Endodermal cell (in vitro differentiated cells): ENCODE measurements at regions not wholly inside any gene's neighbourhood (a gene's known extent, or its start where the extent isn't known, plus 50 kb on each side); places are given as distances from the start of the nearest gene placed in this dataset.

Experiments
- DNase-seq: peaks from one replicate; pipeline ENCODE4 v3.0.0-alpha.2; 2017
- H3K27ac ChIP-seq: 2 replicates; pipeline ENCODE4 v1.5.1; 2013; ENCODE audit warnings: mild to moderate bottlenecking, low read depth, low read length, moderate library complexity
- H3K27me3 ChIP-seq: 2 replicates; pipeline ENCODE4 v1.6.1; 2013; ENCODE audit warnings: mild to moderate bottlenecking, low read length, moderate library complexity; ENCODE audit not compliant: insufficient read depth, control insufficient read depth, poor library complexity, severe bottlenecking
- H3K36me3 ChIP-seq: 2 replicates; pipeline ENCODE4 v1.7.0; 2013; ENCODE audit warnings: mild to moderate bottlenecking, low read length, moderate library complexity; ENCODE audit not compliant: control insufficient read depth, insufficient read depth
- H3K4me1 ChIP-seq: one replicate; pipeline ENCODE4 v1.7.0; 2013; ENCODE audit warnings: low read length; ENCODE audit not compliant: control insufficient read depth, insufficient read depth
- H3K4me3 ChIP-seq: 2 replicates; pipeline ENCODE4 v1.5.1; 2013; ENCODE audit warnings: mild to moderate bottlenecking, low read length, moderate library complexity
- H3K9ac ChIP-seq: 2 replicates; pipeline ENCODE4 v1.6.1; 2013; ENCODE audit warnings: mild to moderate bottlenecking, low read length, moderate library complexity; ENCODE audit not compliant: poor library complexity, severe bottlenecking; ENCODE audit errors: extremely low read depth
- H3K9me3 ChIP-seq: 2 replicates; pipeline ENCODE4 v1.6.1; 2013; ENCODE audit warnings: mild to moderate bottlenecking, low read length, moderate library complexity; ENCODE audit not compliant: control insufficient read depth
- H3K27ac Mint-ChIP-seq: 2 replicates; pipeline ENCODE4 v1.8.0; 2020; ENCODE audit warnings: mixed read lengths
- H3K27me3 Mint-ChIP-seq: 2 replicates; pipeline ENCODE4 v1.8.0; 2021; ENCODE audit warnings: mild to moderate bottlenecking, mixed read lengths; ENCODE audit not compliant: insufficient read depth
- H3K36me3 Mint-ChIP-seq: 2 replicates; pipeline ENCODE4 v1.8.0; 2020; ENCODE audit warnings: low read depth, mixed read lengths
- H3K4me1 Mint-ChIP-seq: 2 replicates; pipeline ENCODE4 v1.8.0; 2020; ENCODE audit warnings: mixed read lengths
- H3K4me3 Mint-ChIP-seq: 2 replicates; pipeline ENCODE4 v1.8.0; 2020; ENCODE audit warnings: mild to moderate bottlenecking, moderate library complexity, mixed read lengths
- H3K9me3 Mint-ChIP-seq: 2 replicates; pipeline ENCODE4 v1.8.0; 2020; ENCODE audit warnings: mild to moderate bottlenecking, mixed read lengths
- CTCF ChIP-seq: fragments of 200-600 bp; sonication (generic); conservative IDR thresholded peaks from 2 replicates; pipeline ENCODE4 v1.5.0; 2021; ENCODE audit warnings: antibody characterized with exemption, mild to moderate bottlenecking
- WGBS, 2 experiments: methylation state at CpG; one replicate each; pipeline versions ENCODE4 v1.1.5 to v1.1.7; 2013; ENCODE audit warnings: missing lambda C conversion rate in 2 of 2, mixed read lengths in 1 of 2; ENCODE audit not compliant: insufficient coverage in 1 of 2, insufficient read length in 1 of 2; 5-methylcytosine and 5-hydroxymethylcytosine counted together

GRCh38 chr2:43161650-43162510 lies 64.5 kb downstream of the ZFP36L2 start:
- H3K4me3 Mint-ChIP-seq, result no peak overlapping the region
- no peak overlapping the region for H3K27ac Mint-ChIP-seq
- Histone ChIP-seq H3K27me3 (no peaks in the 10 kb centered on the region), H3K4me3 (no peak overlapping the region), H3K27ac (no peak overlapping the region), H3K9me3 (no peaks in the 10 kb centered on the region), H3K9ac (no peak overlapping the region), H3K36me3 (no peaks in the 10 kb centered on the region), H3K4me1 (peaks cover 11% of the 10 kb centered on the region)
- peaks cover 36% of the 10 kb centered on the region for H3K4me1 Mint-ChIP-seq
- 88 to 93% methylated on average over 11 to 15 of the region's 15 CpGs for WGBS, 2 experiments
- TF ChIP-seq CTCF, result no peak
- H3K9me3 Mint-ChIP-seq, result no peaks in the 10 kb centered on the region
- H3K27me3 Mint-ChIP-seq, result no peaks in the 10 kb centered on the region
- no peaks in the 10 kb centered on the region for H3K36me3 Mint-ChIP-seq
- no peak for DNase-seq

- Histone ChIP-seq H3K9me3 (no peaks in the 10 kb centered on the region), H3K4me1 (peaks cover 11% of the 10 kb centered on the region), H3K9ac (no peak overlapping the region), H3K36me3 (no peaks in the 10 kb centered on the region), H3K4me3 (no peak overlapping the region), H3K27me3 (no peaks in the 10 kb centered on the region), H3K27ac (no peak overlapping the region)
- DNase-seq, result no peak
- Mint-ChIP-seq H3K36me3 (no peaks in the 10 kb centered on the region), H3K27ac (no peak overlapping the region), H3K4me1 (peaks cover 36% of the 10 kb centered on the region), H3K9me3 (no peaks in the 10 kb centered on the region), H3K27me3 (no peaks in the 10 kb centered on the region), H3K4me3 (no peak overlapping the region)
- WGBS, 2 experiments, result 86 to 94% methylated on average over 4 to 5 of the region's 5 CpGs
- TF ChIP-seq CTCF, result no peak
Observed at GRCh38 chr2:43160778-43161177, 65.6 kb downstream of the ZFP36L2 start.

GRCh38 chr2:43159797-43160196 lies 66.6 kb downstream of the ZFP36L2 start:
- Histone ChIP-seq H3K4me3 (no peak overlapping the region), H3K9ac (no peak overlapping the region), H3K9me3 (no peaks in the 10 kb centered on the region), H3K36me3 (no peaks in the 10 kb centered on the region), H3K4me1 (peaks cover 11% of the 10 kb centered on the region), H3K27ac (no peak overlapping the region), H3K27me3 (no peaks in the 10 kb centered on the region)
- no peak overlapping the region for H3K27ac Mint-ChIP-seq
- peaks cover 32% of the 10 kb centered on the region for H3K4me1 Mint-ChIP-seq
- no peaks in the 10 kb centered on the region for H3K9me3 Mint-ChIP-seq
- H3K36me3 Mint-ChIP-seq, result no peaks in the 10 kb centered on the region
- WGBS, 2 experiments, result 90% methylated on average over 5 to 7 of the region's 7 CpGs
- H3K27me3 Mint-ChIP-seq, result no peaks in the 10 kb centered on the region
- H3K4me3 Mint-ChIP-seq, result no peak overlapping the region
- no peak for DNase-seq
- TF ChIP-seq CTCF, result no peak
